GM10248 (cell line): ENCODE measurements at regions not wholly inside any gene's neighbourhood (a gene's known extent, or its start where the extent isn't known, plus 50 kb on each side); places are given as distances from the start of the nearest gene placed in this dataset.

Experiments used
- CTCF ChIA-PET: fragments of 300-600 bp; sonication (Branson Sonifier 250); formaldehyde crosslinking; extraction: SDS; loops from one replicate; lab custom pipeline; 2021; ENCODE audit warnings: antibody characterized with exemption; lab: Yijun Ruan, JAX
- POLR2A ChIA-PET: fragments of 350-650 bp; sonication (Branson Sonifier 250); formaldehyde crosslinking; extraction: SDS; loops from one replicate; lab custom pipeline; 2020; ENCODE audit warnings: antibody characterized with exemption; lab: Yijun Ruan, JAX
- DNase-seq: peaks from one replicate; pipeline ENCODE4 v3.0.0; 2012; ENCODE audit errors: extremely low spot score
- TF ChIP-seq, protein P1 (sequence below): IDR thresholded peaks from 2 replicates; pipeline ENCODE4 v1.5.1; 2012; ENCODE audit warnings: mild to moderate bottlenecking, low read depth; ENCODE audit errors: extremely low read depth, missing control alignments, control extremely low read depth

- TF ChIP-seq, protein P1, sequence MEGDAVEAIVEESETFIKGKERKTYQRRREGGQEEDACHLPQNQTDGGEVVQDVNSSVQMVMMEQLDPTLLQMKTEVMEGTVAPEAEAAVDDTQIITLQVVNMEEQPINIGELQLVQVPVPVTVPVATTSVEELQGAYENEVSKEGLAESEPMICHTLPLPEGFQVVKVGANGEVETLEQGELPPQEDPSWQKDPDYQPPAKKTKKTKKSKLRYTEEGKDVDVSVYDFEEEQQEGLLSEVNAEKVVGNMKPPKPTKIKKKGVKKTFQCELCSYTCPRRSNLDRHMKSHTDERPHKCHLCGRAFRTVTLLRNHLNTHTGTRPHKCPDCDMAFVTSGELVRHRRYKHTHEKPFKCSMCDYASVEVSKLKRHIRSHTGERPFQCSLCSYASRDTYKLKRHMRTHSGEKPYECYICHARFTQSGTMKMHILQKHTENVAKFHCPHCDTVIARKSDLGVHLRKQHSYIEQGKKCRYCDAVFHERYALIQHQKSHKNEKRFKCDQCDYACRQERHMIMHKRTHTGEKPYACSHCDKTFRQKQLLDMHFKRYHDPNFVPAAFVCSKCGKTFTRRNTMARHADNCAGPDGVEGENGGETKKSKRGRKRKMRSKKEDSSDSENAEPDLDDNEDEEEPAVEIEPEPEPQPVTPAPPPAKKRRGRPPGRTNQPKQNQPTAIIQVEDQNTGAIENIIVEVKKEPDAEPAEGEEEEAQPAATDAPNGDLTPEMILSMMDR = no peak
- POLR2A ChIA-PET = no interaction called here
- CTCF ChIA-PET = no interaction called here
- no peak for DNase-seq
These were observed 174.7 kb upstream of the PLEKHG7 start for GRCh38 chr12:92528097-92528496.

GRCh38 chr12:92524489-92524888, 178.3 kb upstream of the PLEKHG7 start:
- ChIA-PET POLR2A (no interaction called here), CTCF (no interaction called here)
- DNase-seq = no peak
- TF ChIP-seq, protein P1 = no peak

GRCh38 chr12:92520511-92520910, 182.3 kb upstream of the PLEKHG7 start:
- ChIA-PET POLR2A (no interaction called here), CTCF (interaction anchor here (1.0 kb wide), 1 partner anchor 10 kb away, joined by 3 read pairs; no protein-coding TSS in a partner anchor)
- TF ChIP-seq, protein P1 = no peak
- DNase-seq = no peak

GRCh38 chr12:92519284-92519683, 183.5 kb upstream of the PLEKHG7 start:
- CTCF ChIA-PET = no interaction called here
- no peak for DNase-seq
- TF ChIP-seq, protein P1 = no peak
- POLR2A ChIA-PET = no interaction called here

- POLR2A ChIA-PET = no interaction called here
- TF ChIP-seq, protein P1 = no peak
- DNase-seq = no peak
- CTCF ChIA-PET = interaction anchor here (2.4 kb wide), 1 partner anchor 8 kb away, joined by 9 read pairs; no protein-coding TSS in a partner anchor
These were observed 184.7 kb upstream of the PLEKHG7 start for GRCh38 chr12:92518071-92518470.

DNA sequence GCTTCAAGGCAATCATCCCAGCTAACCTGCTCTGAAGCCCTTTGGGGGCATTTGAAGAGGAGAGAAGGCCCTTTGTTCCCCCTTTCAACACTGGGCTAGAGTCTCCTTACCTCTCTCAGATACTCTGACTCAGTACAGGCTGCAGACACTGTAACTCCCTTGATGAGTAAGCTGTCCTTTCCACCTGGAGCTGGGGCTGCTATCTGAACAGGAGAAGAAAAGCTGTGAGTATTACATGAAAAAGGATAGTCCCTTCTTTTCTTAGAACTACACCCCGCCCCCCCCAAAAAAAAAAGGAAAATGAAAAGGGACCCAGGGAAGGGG, 186.6 kb upstream of the PLEKHG7 start:
- no peak for DNase-seq
- POLR2A ChIA-PET = no interaction called here
- CTCF ChIA-PET = interaction anchor here (0.8 to 3.1 kb wide), 7 partner anchors 8 to 45 kb away, joined by 3 to 38 read pairs (median 4); no protein-coding TSS in a partner anchor
- TF ChIP-seq, protein P1 = no peak

DNA sequence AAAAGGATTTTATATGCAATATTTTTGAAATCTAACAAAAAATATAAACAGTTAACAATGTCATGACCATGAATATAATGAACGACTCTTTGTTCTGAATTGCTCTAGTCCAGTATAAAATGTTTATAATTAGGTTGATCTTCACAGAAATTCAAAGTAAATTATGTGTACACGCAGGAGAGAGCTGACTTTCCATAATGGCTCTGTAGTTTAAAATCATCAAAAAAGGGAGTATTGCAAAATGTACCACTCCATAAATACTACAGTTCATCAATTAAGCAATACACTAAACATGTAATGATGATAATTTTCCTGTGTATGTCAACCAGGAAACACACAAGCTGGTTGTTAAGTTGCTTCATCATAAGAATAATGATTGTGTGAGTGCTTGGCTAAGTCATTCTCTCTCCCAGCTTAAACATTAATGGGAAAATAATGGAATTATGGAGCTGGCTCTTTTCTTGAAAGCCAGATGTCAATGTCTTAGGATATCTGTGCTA, 189.5 kb upstream of the PLEKHG7 start:
- ChIA-PET POLR2A (interaction anchor here (0.7 kb wide), 1 partner anchor 367 kb away, joined by 3 read pairs; no protein-coding TSS in a partner anchor), CTCF (interaction anchor here (1.5 to 4.0 kb wide), 3 partner anchors 11 to 1132 kb away, joined by 4 to 28 read pairs (median 15); no protein-coding TSS in a partner anchor)
- TF ChIP-seq, protein P1 = no peak
- DNase-seq = no peak
